ENCODE measurements at regions not wholly inside any gene's neighbourhood (a gene's known extent, or its start where the extent isn't known, plus 50 kb on each side); places are given as distances from the start of the nearest gene placed in this dataset.

DNA sequence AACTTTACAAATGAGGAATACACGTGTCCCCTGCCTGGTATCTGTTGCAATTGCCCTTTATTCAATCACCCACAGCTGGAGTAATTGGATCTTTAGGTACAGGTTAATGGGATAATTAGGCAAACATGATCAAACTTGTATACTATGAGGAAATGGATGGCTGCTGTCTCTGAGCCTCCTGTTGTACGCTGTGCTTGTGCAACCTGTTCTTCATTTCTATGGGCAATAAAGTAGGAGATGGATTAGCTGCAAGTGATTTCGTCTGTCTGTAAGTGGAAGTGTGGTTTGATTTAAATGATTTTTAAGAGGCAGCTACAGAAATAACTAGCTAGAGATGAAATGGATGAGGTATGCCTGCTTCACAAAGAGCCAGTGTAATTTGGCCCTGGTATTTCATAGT is 474.1 kb downstream of the RNF144B start:
- TF ChIP-seq, protein P1, sequence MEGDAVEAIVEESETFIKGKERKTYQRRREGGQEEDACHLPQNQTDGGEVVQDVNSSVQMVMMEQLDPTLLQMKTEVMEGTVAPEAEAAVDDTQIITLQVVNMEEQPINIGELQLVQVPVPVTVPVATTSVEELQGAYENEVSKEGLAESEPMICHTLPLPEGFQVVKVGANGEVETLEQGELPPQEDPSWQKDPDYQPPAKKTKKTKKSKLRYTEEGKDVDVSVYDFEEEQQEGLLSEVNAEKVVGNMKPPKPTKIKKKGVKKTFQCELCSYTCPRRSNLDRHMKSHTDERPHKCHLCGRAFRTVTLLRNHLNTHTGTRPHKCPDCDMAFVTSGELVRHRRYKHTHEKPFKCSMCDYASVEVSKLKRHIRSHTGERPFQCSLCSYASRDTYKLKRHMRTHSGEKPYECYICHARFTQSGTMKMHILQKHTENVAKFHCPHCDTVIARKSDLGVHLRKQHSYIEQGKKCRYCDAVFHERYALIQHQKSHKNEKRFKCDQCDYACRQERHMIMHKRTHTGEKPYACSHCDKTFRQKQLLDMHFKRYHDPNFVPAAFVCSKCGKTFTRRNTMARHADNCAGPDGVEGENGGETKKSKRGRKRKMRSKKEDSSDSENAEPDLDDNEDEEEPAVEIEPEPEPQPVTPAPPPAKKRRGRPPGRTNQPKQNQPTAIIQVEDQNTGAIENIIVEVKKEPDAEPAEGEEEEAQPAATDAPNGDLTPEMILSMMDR (IDR thresholded peaks at IDR 0.05; ENCODE audit: low read length): no peak
- TF ChIP-seq EZH2 (optimal IDR thresholded peaks at IDR 0.05; ENCODE audit: low read depth, low read length) (no peak), EZH2phosphoT487 (IDR thresholded peaks at IDR 0.05; ENCODE audit: low read length) (no peak)

All from MM.1S (cell line).